LHCN-M2 (cell line): ENCODE measurements at regions not wholly inside any gene's neighbourhood (a gene's known extent, or its start where the extent isn't known, plus 50 kb on each side); places are given as distances from the start of the nearest gene placed in this dataset.
"Not testable (repeated sequence)": the region's sequence is repeated elsewhere in the genome, so short reads cannot be mapped to it uniquely, and the experiment has no call there.

Experiments
- DNase-seq: peaks from one replicate; pipeline ENCODE4 v3.0.0-alpha.2; 2012; ENCODE audit warnings: low read depth

DNA sequence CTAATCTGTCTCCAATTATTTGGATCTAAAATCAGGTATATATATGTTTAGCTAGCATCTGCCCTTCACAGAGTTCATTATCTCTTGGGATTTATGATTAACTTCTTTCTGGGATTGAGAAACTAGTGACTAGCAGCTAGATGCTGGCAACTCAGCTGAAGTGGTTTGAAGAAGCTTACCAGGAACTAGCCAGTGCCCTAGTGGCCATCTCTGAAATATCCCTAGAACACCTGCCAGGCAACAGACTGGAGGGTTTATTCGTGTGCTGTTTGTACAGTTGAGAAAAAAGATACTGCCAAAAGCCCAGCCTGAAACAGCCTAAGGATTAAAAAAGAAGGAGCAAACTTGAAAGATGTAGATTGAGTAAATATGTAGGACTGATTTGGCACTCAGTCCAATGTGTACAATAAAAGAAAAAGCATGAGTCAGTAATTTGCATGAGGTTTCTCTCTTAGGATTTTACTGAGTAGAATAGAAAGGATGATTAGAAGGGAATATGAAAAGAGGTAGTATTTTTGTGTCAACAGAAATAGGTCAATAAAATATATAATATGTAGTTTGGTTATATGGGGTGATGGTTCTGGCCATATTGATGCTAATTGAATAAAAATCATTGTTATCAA, 1144.6 kb upstream of the ADGRL2 start:
- DNase-seq, result peak; percentile 10

DNA sequence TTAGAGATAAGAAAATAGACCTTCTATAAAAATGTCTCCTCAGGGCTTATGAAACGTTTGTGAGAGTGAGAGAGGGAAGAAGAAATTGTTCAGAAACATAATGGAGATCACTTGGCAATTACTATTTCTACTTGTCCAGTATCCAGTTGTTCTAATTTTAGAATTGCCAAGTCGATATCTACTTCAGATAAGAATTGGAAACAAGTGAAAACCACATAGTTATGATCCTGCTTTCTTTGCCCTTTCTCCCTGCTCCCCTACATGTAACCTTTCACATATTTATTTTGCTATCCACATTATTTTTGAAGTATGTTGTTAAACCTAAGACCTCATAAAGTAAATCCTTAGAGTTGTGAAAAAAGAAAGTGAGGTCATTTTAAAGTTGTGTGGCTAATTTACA, 1154.7 kb upstream of the ADGRL2 start:
- DNase-seq, result no peak

DNA sequence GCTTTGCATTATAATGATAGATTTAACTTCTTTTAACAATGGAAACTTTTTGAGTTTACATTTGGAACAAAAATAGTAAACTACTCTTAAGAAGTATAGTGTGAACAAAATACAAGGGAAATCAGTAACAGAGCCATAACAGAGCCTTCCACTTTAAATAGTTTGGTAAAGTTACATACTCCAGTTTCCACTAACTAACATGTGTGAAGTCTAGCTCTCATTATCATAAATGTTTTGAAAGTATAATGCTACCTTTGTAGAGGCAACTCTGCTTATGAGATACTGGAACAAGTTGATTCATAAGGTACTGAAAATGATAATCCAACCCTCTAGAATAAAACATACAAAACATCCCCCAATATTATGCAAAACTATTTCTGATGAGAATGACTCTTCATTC, 1155.1 kb upstream of the ADGRL2 start:
- no peak for DNase-seq

GRCh38 chr1:80640978-80641377, 1159.8 kb upstream of the ADGRL2 start:
- DNase-seq, result no peak

DNA sequence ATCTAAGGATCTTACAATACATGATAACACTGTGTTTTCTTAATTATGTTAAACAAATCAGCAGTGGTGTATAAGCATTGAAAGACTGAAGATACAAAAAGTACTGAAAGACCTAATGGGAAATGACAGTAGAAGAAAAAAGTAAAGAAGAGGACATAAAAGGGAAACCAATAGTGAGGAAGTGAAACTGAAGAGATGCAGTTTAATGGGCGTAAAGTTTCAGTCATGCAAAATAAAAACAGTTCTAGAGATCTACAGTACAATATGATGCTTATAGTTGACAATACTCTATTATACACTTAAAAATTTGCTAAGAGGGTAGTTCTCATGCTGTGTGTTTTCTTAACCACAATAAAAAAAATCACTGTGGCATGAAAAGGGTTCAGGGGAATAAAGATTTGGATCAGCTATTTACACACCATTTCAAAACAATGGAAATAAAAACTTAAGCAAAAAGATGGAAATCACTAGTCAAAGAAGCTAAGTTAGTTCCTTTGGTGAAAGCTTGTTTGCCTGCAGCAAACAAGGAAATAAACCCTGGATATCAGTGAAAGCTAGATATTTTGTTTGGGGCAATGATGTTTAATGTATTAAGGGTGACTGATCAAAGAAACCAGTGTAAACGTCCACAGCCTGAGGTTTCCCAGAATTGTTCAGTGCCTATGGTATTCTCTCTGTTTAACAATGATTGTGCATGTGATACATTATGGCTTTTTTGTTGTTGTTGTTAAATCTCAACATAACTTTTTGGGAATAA, 1160.8 kb upstream of the ADGRL2 start:
- DNase-seq, result no peak

DNA sequence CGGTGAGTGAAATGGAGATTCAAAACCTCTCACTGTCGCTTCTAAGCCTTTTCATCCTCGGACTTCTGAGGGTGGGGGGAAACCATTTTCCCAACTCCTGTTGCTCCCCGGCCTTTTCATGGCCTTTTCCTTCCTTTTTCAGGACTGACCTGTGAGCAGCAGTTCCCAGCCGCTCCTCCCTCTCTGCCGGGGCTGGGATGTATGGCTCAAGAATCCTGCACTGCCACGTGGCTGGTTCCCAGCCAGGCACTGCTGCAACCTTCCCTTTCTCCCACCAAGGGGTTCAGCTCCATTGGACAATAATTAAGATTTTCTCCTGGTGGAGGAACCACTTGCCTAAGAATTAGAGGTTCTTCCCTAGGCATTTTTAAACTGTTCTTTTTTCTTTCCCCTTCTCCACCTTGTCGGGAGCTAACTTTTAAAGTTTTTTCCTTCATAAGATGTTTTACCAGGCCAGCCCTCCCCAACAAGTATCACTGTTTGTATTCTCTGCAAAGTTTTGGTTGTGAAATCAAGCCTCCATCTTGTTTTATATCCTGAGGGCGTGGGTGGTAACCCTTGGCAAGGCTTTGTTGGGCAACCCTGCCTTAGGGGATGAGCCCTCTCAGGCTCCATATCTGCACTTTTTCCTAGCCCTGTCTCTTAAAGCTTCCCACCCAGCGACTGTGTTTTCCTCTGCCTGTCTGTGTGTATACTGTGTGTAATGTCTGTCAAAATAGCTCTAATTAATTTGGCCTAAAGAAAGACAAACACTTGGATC, 1166.6 kb upstream of the ADGRL2 start:
- no peak for DNase-seq

- DNase-seq, result no peak
These were observed 1168.5 kb upstream of the ADGRL2 start for GRCh38 chr1:80632284-80632683.

- DNase-seq, result no peak
These were observed 1171.4 kb upstream of the ADGRL2 start for GRCh38 chr1:80629304-80629837.

DNA sequence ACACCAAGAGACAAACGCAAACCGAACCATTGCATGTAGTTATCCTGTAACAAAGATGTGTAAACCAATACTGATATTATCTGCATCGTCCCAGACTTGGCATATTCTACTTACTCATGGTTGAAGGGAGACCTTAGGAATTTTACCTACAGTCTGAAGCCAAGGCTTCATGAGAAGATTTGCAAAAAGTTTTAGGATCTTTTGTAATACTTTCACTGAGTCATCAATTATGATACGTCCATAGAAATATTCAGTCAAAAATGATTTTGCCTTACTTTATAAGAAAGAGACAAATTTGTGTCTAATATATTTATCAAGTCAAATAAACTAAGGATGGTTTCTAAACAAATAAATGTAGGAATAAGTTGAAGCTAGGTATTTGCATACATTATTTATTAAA, 1176.1 kb upstream of the ADGRL2 start:
- no peak for DNase-seq

- no peak for DNase-seq
These were observed 1193.7 kb upstream of the ADGRL2 start for GRCh38 chr1:80607064-80607463.

GRCh38 chr1:80594013-80594412, 1206.7 kb upstream of the ADGRL2 start:
- DNase-seq, result no peak

DNA sequence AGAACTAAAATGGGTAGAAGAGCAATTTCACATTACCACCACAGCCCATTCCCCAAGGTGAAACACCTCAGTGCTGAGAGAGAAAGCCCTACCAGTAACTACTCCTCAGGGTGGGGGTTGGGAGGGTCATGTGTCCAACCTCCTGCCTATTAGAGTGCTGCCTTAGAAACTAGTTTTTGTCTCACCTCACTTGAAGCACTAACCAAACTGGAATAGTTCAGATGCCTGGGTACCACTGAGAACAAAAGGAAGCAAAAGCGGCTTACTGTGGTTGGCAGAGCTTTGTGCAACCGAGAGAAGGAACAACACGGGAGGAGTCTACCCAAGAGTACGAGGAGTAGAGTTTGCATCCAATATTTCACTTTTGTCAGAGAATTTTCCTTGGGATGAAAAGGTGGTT, 1207.5 kb upstream of the ADGRL2 start:
- DNase-seq, result no peak

DNA sequence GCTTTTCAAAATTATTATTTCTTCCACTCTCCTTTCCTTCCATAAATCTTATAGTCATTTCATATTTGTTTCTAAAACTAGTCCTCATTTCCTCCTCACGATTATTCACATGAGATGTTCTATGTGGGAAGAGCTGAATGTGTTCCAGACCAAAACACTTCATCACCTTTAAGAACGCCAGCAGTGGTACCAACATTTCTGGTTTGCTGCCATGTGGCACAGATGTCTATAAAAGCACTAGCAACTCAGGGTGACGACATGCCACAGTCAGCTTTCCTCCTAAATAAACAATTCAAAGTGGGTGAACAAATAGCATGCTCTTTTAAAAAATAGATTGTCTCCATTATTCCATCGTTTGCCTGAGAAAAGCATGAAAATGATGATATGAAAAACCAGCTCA, 1217.8 kb upstream of the ADGRL2 start:
- peak; percentile 49 for DNase-seq

GRCh38 chr1:80579055-80579454, 1221.7 kb upstream of the ADGRL2 start:
- DNase-seq, result no peak

DNA sequence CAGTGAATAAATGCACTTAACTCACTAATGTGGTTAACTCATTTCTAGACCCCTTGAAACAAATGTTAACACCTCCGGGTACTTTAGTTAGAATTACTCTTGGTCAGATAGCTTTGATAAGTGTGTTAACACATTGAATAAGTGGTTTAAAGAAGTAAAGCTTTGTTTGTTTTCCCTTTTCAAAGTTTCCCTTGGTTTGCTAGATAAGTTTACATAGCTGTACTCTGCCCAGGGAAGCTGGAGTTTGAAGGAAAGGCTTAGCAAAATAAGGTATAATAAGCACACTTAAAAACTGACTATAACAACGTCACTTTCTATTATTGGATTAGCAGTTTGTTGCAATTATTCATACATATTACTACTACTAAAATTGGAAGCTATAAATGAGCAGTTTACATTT, 1233.9 kb upstream of the ADGRL2 start:
- no peak for DNase-seq

DNA sequence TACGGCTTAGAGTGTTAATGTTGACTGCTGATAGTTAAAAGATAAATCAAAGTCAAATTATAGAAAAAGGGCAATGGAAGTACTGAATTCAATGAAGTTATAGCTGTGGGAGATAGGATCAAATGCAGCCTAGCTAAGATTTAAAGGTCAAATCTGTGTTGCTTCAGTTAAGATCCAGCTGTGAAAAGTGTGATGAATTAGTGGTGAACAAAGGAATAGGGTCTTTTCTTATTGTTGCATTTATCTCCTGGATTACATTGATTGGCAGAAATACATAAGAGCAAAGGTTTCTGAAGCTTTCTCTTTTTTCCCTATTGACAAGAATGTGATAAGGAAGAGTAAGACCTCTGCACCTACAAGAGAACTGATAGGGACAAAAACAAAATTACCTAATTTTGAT, 1234.6 kb upstream of the ADGRL2 start:
- DNase-seq, result no peak

DNA sequence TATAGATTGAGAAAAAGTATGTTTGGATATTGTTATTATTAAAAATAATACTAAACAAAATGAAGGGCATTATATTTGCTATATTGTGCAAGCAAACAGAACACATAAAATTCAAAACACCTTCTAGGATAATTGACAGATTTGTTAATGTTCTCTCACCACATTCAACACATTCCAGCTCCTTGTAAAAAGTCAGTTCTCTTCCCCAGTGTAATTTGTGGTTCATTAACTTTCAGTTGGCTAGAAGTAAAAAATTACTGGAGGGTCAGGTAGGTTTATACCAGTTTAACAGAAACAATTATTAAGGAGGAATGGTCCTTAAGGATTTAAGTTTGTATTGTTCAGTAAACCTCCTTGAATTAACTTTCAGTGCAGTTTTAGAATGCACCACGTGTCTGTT, 1235.3 kb upstream of the ADGRL2 start:
- DNase-seq, result no peak

DNA sequence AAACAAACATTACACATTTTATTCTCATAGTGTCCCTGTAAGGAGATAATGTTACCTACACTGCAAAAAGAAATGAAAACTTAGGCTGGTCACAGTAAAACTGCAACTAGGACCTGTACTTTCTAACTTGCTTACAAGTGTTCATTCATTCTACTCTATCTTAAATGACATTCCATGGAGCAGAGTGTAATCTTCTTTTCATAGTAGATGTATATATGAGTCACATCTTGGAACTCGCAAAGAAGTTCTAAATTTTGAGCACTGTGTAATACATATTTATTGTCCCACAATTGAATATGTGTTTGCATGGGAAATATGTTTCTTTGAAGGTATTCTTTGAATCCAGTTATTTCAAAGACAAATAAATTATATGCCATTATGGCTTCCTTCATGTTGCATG, 1258.5 kb upstream of the ADGRL2 start:
- DNase-seq, result no peak

DNA sequence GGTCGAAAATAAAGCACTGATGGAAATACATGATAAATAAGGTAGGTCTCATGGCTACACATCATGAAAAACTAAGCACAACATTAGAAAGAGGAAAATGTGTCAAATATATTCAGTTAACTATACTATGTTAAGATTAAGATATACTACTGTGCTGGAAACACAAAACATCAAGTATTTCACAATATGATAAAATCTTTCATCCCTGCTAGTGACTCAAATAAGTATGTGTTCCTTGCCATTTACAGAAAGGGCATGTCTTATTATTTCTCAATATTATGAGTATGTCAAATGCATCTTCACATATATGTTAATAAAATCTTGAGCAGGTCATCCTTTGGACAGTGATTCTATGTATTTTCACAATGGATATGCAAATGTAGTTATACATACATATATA, 1260.1 kb upstream of the ADGRL2 start:
- no peak for DNase-seq

GRCh38 chr1:80540149-80540548, 1260.6 kb upstream of the ADGRL2 start:
- DNase-seq, result no peak

- DNase-seq, result not testable (repeated sequence)
These were observed 1261.4 kb upstream of the ADGRL2 start for GRCh38 chr1:80539298-80539697.

DNA sequence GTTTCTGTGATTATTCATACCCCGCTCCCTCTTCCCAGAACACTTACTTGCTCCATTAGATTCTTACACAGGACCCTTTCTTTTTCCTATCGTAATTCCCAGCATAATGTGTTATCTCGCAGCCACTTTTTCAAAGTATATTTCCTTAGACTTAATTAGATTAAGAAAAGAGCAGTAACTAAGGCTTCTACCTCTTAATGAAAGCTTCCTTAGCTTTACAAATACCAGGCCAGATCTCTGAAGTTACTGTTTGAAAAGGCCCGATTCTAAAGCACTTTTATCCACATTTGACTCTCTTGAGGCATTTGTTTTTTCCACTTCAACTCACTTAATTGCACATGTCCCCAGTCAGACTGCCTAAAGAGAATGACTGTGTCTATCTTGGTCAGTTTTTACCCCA, 1264.3 kb upstream of the ADGRL2 start:
- no peak for DNase-seq

GRCh38 chr1:80535466-80535865, 1265.3 kb upstream of the ADGRL2 start:
- no peak for DNase-seq
